T-helper 2 cell treated with Interferon-gamma antibody and Interleukin-4, amounts not matched to agents 5 μg/mL and 100 μg/mL, for 36 hours (primary cell): ENCODE measurements at regions not wholly inside any gene's neighbourhood (a gene's known extent, or its start where the extent isn't known, plus 50 kb on each side); places are given as distances from the start of the nearest gene placed in this dataset.

Experiments used
- DNase-seq: peaks from one replicate; pipeline ENCODE4 v3.0.0; 2021; ENCODE audit warnings: low spot score
- H3K27ac Mint-ChIP-seq: one replicate; pipeline ENCODE4 v1.8.0; 2021; ENCODE audit warnings: mild to moderate bottlenecking, mixed read lengths
- H3K27me3 Mint-ChIP-seq: one replicate; pipeline ENCODE4 v1.8.0; 2021; ENCODE audit warnings: low read depth, mixed read lengths
- H3K36me3 Mint-ChIP-seq: one replicate; pipeline ENCODE4 v1.8.0; 2021; ENCODE audit warnings: low read depth, mixed read lengths
- H3K4me1 Mint-ChIP-seq: one replicate; pipeline ENCODE4 v1.8.0; 2021; ENCODE audit warnings: low read depth, mixed read lengths
- H3K4me3 Mint-ChIP-seq: one replicate; pipeline ENCODE4 v1.8.0; 2022; ENCODE audit warnings: mild to moderate bottlenecking, moderate library complexity, mixed read lengths
- H3K9me3 Mint-ChIP-seq: one replicate; pipeline ENCODE4 v1.8.0; 2021; ENCODE audit warnings: mixed read lengths

GRCh38 chr17:63126607-63127006 is 160.6 kb downstream of the TANC2 start:
- Mint-ChIP-seq H3K36me3 (no peaks in the 10 kb centered on the region), H3K27ac (no peak overlapping the region), H3K4me3 (no peak overlapping the region), H3K27me3 (no peaks in the 10 kb centered on the region), H3K4me1 (no peaks in the 10 kb centered on the region), H3K9me3 (no peaks in the 10 kb centered on the region)
- no peak for DNase-seq

GRCh38 chr17:63132459-63132911 is 166.4 kb downstream of the TANC2 start:
- no peaks in the 10 kb centered on the region for H3K4me1 Mint-ChIP-seq
- no peak for DNase-seq
- H3K4me3 Mint-ChIP-seq = no peak overlapping the region
- no peak overlapping the region for H3K27ac Mint-ChIP-seq
- no peaks in the 10 kb centered on the region for H3K9me3 Mint-ChIP-seq
- no peaks in the 10 kb centered on the region for H3K36me3 Mint-ChIP-seq
- H3K27me3 Mint-ChIP-seq = peaks cover 4% of the 10 kb centered on the region

GRCh38 chr17:63133491-63133890 is 167.5 kb downstream of the TANC2 start:
- H3K27ac Mint-ChIP-seq = no peak overlapping the region
- DNase-seq = no peak
- H3K36me3 Mint-ChIP-seq = no peaks in the 10 kb centered on the region
- no peak overlapping the region for H3K4me3 Mint-ChIP-seq
- H3K27me3 Mint-ChIP-seq = peaks cover 5% of the 10 kb centered on the region
- no peaks in the 10 kb centered on the region for H3K9me3 Mint-ChIP-seq
- H3K4me1 Mint-ChIP-seq = no peaks in the 10 kb centered on the region

GRCh38 chr17:63134867-63135266 is 168.8 kb downstream of the TANC2 start:
- DNase-seq = no peak
- Mint-ChIP-seq H3K9me3 (no peaks in the 10 kb centered on the region), H3K36me3 (no peaks in the 10 kb centered on the region), H3K4me1 (no peaks in the 10 kb centered on the region), H3K27ac (no peak overlapping the region), H3K4me3 (no peak overlapping the region), H3K27me3 (peaks cover 6% of the 10 kb centered on the region)

- Mint-ChIP-seq H3K9me3 (no peaks in the 10 kb centered on the region), H3K27ac (no peak overlapping the region), H3K36me3 (no peaks in the 10 kb centered on the region), H3K4me3 (no peak overlapping the region), H3K27me3 (peaks cover 6% of the 10 kb centered on the region), H3K4me1 (no peaks in the 10 kb centered on the region)
- DNase-seq = no peak
Measured at GRCh38 chr17:63136369-63137012, 170.5 kb downstream of the TANC2 start.

GRCh38 chr17:63137163-63137562 is 171.1 kb downstream of the TANC2 start:
- Mint-ChIP-seq H3K27ac (no peak overlapping the region), H3K9me3 (no peaks in the 10 kb centered on the region), H3K36me3 (no peaks in the 10 kb centered on the region), H3K27me3 (peaks cover 6% of the 10 kb centered on the region), H3K4me3 (no peak overlapping the region), H3K4me1 (no peaks in the 10 kb centered on the region)
- no peak for DNase-seq

- Mint-ChIP-seq H3K27me3 (peaks cover 8% of the 10 kb centered on the region), H3K4me3 (no peak overlapping the region), H3K36me3 (no peaks in the 10 kb centered on the region), H3K9me3 (no peaks in the 10 kb centered on the region), H3K27ac (no peak overlapping the region), H3K4me1 (no peaks in the 10 kb centered on the region)
- no peak for DNase-seq
Measured at GRCh38 chr17:63138713-63139112, 172.7 kb downstream of the TANC2 start.

GRCh38 chr17:63139356-63139755 is 173.3 kb downstream of the TANC2 start:
- no peaks in the 10 kb centered on the region for H3K9me3 Mint-ChIP-seq
- no peaks in the 10 kb centered on the region for H3K4me1 Mint-ChIP-seq
- no peak overlapping the region for H3K27ac Mint-ChIP-seq

GRCh38 chr17:63140255-63140654 is 174.2 kb downstream of the TANC2 start:
- Mint-ChIP-seq H3K4me3 (no peak overlapping the region), H3K27ac (no peak overlapping the region), H3K4me1 (no peaks in the 10 kb centered on the region), H3K36me3 (no peaks in the 10 kb centered on the region), H3K27me3 (peaks cover 14% of the 10 kb centered on the region), H3K9me3 (no peaks in the 10 kb centered on the region)
- DNase-seq = no peak

More at GRCh38 chr17:63139356-63139755, 173.3 kb downstream of the TANC2 start:
- no peak for DNase-seq
- H3K4me3 Mint-ChIP-seq = no peak overlapping the region
- H3K27me3 Mint-ChIP-seq = peaks cover 11% of the 10 kb centered on the region
- no peaks in the 10 kb centered on the region for H3K36me3 Mint-ChIP-seq

GRCh38 chr17:63142836-63143235 is 176.8 kb downstream of the TANC2 start:
- no peak for DNase-seq
- no peaks in the 10 kb centered on the region for H3K9me3 Mint-ChIP-seq
- H3K4me1 Mint-ChIP-seq = no peaks in the 10 kb centered on the region
- no peaks in the 10 kb centered on the region for H3K36me3 Mint-ChIP-seq
- H3K4me3 Mint-ChIP-seq = no peak overlapping the region
- no peak overlapping the region for H3K27ac Mint-ChIP-seq
- H3K27me3 Mint-ChIP-seq = peaks cover 16% of the 10 kb centered on the region

- H3K36me3 Mint-ChIP-seq = no peaks in the 10 kb centered on the region
- no peak for DNase-seq
- H3K27me3 Mint-ChIP-seq = peaks cover 2% of the 10 kb centered on the region
- no peak overlapping the region for H3K27ac Mint-ChIP-seq
- no peaks in the 10 kb centered on the region for H3K4me1 Mint-ChIP-seq
- H3K4me3 Mint-ChIP-seq = no peak overlapping the region
- H3K9me3 Mint-ChIP-seq = no peaks in the 10 kb centered on the region
Measured at GRCh38 chr17:63150490-63150889, 184.5 kb downstream of the TANC2 start.

GRCh38 chr17:63150994-63151464 is 185.0 kb downstream of the TANC2 start:
- no peak overlapping the region for H3K4me3 Mint-ChIP-seq
- DNase-seq = no peak
- H3K36me3 Mint-ChIP-seq = no peaks in the 10 kb centered on the region
- no peaks in the 10 kb centered on the region for H3K9me3 Mint-ChIP-seq
- no peak overlapping the region for H3K27ac Mint-ChIP-seq
- H3K27me3 Mint-ChIP-seq = peaks cover 2% of the 10 kb centered on the region
- H3K4me1 Mint-ChIP-seq = no peaks in the 10 kb centered on the region

- no peak overlapping the region for H3K4me3 Mint-ChIP-seq
Measured at GRCh38 chr17:63151941-63152523, 186.0 kb downstream of the TANC2 start.

GRCh38 chr17:63153488-63153887 is 187.5 kb downstream of the TANC2 start:
- DNase-seq = no peak
- Mint-ChIP-seq H3K27ac (no peak overlapping the region), H3K4me3 (no peak overlapping the region), H3K27me3 (peaks cover 2% of the 10 kb centered on the region), H3K4me1 (peaks cover 2% of the 10 kb centered on the region), H3K36me3 (no peaks in the 10 kb centered on the region), H3K9me3 (no peaks in the 10 kb centered on the region)

More at GRCh38 chr17:63151941-63152523, 186.0 kb downstream of the TANC2 start:
- Mint-ChIP-seq H3K4me1 (peaks cover 2% of the 10 kb centered on the region), H3K27ac (no peak overlapping the region), H3K27me3 (peaks cover 4% of the 10 kb centered on the region), H3K9me3 (no peaks in the 10 kb centered on the region), H3K36me3 (no peaks in the 10 kb centered on the region)
- DNase-seq = no peak
